HG03378 (cell line): ENCODE measurements at regions not wholly inside any gene's neighbourhood (a gene's known extent, or its start where the extent isn't known, plus 50 kb on each side); places are given as distances from the start of the nearest gene placed in this dataset.

Experiments used
- ATAC-seq: cut with Tn5 transposase; IDR thresholded peaks from one replicate; pipeline ENCODE4 v1.9.1; 2021; ENCODE audit warnings: mild to moderate bottlenecking, moderate library complexity; ENCODE audit not compliant: unreplicated experiment

DNA sequence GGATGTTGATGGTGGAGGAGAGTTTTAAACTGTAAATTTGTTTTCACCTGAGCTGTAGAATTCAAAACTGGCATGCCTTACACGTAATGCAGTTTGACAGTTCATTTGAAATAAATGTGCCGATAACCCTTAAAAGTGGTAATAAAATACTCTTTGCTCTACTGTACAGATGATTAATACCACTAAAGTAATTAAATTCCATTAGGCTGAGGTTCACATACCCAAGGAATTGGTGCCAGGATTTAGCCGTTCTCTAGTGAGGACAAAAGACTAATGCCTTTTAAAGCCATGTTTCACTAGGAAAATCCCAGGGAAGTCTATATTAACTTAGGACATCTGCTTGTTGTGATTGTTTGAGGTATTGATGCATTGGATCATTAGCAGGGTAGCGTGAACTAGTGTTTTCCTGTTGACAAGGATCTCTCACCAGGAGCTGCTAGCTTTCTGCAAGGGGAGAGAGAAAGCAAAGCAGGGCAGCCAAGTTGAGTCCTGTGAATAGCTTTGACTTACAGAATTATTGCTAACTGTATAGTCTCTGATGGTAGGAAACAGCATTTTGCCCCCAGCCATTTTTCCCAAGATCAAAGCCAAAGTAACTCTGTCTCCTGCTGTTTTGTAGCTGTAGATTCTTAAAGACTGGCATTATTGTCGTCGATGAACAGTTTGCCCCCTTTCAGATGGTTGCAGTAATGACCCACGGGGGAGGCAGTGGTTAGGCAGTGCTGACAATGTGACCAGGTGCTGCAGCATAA, 280.9 kb upstream of the FANCL start:
- no peak for ATAC-seq

DNA sequence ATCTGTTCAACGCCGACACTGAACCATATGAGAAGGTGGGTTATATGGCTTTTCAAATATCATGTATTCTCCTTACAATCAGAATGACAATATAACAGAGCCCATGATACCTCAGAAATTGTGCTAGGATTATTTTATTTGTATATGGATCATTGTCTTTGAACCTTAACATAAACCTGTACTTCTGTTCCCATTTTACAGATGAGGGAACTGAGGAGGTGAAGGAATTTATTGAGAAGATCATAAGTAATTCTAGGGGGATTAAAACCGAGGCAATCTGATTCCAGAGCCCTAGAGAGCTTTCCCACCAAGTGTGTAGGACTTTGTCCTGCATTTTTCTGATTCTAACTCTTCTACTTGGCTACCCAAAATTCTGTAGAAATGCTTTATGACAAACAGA, 279.8 kb upstream of the FANCL start:
- no peak for ATAC-seq

DNA sequence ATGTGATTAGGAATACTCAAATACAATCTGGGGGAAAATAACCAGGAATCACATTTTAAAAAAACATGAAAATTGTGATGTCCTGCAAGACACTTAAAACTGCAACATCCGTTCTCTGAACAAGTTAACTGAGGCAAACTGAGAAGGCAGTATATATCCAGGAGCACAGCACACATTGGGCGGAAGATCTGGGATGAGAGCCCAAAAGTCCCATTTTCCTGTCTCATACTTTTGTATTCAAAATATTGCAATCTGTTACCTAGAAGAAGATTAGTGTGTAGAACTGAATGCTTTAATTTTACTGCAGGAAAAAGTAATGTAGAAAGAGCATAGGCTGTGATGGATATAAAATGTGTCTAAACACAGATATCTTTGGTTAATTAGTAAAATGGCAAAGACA, 276.8 kb upstream of the FANCL start:
- ATAC-seq = no peak

DNA sequence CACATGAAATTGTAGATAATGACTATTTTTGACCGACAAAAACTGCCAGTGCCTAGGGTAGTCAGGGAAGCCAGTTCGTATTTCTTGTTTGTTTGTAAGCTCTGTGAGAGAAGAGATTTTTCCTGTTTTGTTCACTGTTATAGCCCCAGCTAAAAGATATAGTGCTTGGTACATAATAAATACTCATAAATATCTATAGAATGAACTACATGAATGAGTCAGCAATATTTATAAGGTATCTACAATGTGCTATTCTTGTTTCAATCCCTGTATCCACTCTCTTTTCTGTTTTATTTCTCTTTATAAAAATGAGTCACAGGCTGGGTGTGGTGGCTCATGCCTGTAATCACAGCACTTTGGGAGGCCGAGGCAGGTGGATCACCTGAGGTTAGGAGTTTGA, 275.6 kb upstream of the FANCL start:
- no peak for ATAC-seq

DNA sequence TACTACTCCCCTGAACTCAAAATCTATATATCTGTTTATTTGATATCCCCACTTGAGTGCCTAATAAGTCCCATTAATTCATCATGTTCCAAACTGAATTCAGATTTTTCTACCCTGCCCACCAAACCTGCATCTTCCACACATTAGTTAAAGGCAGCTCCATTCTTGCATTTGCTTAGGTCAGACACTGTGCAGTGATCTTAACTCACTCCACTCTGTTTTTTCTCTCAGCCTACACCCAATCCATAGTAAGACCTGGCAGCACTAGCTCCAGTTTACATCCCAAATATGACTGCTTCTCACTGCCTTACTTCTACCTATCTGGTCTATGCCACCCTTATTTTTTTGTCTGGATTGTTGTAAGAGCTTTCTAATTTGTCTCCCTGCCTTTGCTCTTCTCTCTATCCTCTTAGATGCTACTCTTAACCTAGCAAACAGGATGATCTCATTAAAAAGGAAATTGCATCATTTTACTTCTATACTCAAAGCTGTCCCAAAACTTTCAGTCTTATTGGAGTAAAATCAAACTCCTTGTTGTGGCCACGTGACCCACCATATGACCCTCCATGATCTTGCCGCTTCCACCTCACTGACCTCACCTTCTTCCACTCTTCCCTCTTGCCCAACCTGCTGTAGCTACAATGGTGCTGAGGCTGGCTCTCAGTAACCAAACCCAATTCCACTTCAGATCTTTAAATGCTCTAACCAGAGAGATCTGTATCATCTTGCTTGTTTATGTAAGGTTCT, 274.9 kb upstream of the FANCL start:
- no peak for ATAC-seq

DNA sequence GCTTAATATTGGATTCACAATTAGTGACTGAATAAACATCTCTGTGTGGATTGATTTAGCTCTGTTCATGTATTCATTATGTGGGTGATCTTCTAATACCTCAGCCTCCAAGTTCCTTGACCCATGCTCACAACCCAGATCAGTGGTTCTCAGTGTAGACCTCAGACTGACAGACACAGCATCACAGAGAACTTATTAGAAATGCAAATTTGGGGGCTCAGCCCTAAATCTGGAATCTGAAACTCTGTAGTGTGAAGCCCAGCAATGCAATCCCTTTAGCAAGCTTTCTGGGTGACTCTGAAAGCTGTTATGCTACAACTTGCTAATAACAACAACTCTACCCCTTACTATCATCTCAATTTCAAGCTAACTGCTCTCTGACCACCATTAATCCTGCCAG, 273.1 kb upstream of the FANCL start:
- ATAC-seq = peak; percentile 49

DNA sequence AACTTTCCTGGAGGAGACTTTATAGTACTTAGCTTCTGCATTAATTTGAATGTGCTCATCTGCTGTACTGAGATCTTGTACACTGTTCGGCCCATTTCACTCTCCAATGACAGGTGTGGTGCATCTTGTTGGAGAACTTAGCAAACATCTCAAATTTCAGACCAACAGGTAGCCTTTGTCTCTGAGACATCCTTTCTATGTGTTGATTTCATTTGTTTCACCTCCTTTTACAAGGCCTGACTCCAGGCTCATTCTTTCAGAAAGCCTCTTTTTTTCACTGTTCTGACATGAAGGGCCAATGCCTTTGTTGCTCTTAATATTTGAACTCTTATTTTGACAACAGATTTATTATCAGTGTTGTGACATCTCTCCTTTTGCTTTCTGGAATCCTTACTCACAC, 271.8 kb upstream of the FANCL start:
- no peak for ATAC-seq

DNA sequence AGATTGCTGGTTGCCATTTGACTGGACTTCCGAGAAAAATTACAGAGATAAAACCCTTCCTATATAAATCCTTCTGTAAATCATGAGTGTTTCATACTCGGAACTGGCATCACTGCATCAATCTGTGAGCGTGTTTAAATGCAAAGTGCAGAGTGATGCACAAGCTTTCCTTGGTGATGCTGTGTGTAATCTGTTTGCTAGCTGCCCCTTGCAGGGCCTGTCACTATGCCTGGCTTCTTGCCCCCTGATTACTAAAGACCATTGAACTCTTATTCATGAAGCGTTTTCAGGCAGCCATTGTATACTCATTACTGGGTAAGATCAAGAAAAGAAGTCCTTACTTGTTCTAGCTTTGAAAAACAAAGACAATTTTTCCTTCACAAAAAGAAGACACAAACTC, 266.9 kb upstream of the FANCL start:
- no peak for ATAC-seq

DNA sequence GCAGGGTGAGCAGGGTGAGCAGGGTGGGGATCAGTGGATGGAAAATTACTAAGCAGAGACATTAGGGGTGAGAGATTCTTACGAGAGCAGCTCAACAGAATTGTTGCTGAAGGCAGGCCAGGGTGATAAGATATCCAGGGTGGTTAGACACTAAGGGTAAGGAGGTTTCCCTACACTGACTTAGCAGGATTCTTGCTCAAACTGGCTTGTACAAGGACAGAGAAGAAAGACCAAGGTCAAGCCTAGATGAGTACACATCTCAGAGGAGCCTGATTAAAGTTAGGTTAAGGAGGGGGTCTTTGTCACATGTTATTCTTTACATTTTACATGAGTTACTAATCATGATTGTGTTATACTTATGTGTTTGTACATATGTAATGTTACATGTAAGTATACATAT, 262.8 kb upstream of the FANCL start:
- no peak for ATAC-seq

DNA sequence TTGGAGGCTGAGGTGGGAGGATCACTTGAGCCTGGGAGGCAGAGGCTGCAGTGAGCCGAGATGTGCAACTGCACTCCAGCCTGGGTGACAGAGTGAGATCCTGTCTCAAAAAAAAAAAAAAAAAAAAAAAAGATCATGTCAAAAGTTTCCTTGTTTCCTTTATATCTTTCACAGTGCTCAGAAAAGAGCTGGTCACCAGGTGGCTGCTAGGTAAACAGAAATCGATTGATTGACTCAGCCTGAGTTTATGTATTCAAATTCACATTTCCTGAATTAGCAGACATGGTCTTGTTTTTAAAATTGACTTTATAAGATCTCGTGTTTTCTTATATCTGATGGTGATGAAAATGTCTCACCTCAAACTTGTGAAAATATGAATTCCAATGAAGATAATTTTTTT, 261.8 kb upstream of the FANCL start:
- no peak for ATAC-seq

DNA sequence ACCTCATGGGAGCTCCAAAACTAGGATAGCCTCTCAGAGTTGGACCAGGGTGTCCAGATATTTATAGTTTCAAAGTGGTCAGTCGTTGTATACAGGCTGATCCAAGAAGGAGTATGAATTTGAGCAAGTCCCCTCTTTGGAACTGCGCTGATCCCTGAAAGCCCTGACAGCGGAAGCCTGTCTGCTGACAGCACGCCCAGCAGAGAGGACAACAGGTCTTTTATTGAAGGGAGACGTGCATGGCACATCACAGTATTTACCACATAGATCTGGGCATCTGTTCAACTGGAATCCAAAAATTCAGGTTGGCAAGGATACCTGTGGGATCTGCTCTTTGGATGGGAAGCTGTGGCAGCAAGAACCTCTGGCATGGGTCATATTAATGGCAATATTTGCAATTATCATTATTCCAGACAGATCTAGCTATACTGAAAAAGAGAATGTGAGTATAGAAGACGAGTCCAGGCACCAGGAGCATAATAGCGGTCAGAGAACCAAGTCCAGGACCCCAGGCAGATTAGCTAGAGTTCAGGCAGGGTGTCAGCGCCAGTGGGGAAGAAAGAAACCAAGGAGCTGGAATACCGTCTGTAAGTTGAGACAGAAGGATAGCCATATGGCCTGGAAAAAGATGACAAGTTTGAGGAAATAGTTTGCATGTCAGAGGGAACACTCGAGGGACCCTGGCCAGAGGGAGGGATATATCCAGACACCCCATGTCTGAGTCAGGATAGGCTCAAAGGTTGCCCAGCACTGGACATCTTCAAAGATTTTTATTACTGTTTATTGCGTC, 260.4 kb upstream of the FANCL start:
- no peak for ATAC-seq

DNA sequence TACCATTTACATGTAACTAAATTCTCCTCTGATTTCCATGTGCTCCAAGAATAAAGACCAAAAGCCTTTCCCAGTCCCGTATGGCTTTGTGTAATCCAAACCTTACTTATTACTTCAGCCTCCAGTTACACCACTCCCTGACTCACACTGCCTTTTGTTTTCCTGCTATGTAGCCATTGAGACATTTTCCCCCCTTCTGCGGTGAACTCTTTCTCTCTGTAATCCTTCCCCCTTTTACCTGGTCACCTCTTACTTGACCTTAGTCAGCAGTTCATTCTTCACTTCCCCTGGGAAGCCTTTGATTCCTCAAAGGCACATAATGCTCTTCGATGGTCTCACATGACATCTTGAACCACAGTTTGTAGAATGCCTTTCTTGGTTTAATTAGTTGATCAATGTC, 256.0 kb upstream of the FANCL start:
- ATAC-seq = no peak

DNA sequence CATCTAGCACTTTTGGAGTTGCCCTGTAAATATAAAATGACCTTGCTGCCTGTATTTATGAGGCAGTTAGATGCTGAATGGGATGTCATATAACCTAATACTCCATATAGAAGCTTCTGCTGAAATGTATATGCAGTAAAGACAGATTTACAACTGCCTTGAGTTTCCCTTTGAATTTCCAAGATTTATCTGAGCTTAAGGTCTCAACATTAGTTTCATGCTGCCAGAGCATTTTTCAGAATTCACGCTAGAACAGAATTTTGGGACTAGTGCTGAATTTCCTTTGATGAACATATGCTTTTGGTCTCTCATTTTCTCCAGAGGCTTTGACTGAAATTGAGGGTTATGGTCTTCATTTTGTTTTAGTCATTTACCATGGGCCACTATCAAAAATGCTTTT, 254.7 kb upstream of the FANCL start:
- no peak for ATAC-seq

DNA sequence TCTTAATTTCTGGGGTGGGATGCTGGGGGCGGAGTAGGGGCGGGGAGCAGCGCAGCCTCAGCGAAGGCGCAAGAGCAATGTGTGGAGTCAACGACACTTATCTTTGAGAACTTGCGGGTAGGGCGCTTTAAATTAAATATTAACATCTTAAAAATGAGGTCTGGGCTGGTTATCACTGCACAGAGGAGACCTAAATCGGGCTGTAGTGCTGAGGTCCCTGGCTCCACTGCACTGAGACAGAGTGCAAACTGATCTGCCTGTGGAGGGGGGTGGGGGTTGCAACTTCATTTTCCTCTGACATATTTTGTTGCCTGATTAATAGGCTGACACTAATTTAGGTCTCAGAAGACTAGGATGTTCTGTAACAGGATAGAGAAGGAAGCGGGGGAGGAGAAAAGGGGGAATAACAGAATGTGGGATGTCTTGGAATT, 253.0 kb upstream of the FANCL start:
- ATAC-seq = no peak

DNA sequence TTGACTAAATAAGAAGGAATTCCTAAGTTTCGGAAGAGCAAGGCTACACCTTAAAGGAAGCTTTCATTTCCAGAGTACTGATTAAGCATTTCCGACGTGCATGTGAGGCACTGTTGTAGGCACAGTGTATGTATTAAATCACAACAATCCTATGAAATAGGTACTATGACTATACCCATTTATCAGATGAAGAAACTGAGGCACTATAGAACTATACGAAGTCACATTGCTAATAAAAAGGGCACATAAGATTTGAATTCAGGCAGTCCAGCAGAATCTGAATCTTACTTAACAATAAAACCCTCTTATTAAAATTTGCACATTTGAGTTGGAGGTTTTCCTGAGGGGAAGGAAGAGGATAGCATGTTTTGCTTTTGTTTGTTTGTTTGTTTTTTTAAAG, 243.5 kb upstream of the FANCL start:
- ATAC-seq = no peak

DNA sequence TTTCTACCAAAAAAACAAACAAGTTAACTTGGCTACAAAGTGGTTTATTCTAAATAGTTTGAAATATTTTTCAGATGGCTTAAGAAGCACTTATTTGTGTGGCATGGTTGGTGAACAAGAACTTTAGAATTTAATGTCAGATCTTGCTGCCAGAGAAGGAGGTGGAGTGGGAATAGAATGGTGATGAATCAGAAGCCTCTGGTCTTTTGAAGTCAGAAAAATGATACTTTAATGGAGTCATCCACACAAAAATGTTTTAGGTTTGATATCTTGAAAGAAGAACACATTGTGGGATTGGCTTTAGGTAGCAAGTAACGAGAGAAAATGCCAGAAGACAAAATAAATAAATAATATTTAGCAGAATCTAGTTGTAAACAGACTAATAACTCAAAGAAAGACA, 243.1 kb upstream of the FANCL start:
- ATAC-seq = no peak

DNA sequence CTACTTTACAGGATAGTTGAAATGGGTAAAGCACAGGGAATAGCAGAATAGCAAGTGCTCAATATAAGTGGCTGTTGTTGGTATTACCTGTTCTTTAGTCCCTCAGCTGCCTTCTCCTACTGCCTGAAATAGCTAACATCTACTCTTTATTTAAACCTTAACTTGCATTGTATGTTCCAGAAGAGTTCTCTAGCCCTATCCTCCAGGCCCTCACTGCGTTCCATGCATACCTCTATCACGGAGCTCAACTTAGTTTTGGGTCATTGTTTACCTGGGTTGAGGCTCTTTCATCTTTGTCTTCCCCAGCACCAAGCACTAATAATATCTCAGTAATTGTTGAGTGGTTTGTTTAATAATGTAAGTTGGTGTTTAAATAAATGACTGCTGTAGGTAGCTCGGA, 242.2 kb upstream of the FANCL start:
- no peak for ATAC-seq

DNA sequence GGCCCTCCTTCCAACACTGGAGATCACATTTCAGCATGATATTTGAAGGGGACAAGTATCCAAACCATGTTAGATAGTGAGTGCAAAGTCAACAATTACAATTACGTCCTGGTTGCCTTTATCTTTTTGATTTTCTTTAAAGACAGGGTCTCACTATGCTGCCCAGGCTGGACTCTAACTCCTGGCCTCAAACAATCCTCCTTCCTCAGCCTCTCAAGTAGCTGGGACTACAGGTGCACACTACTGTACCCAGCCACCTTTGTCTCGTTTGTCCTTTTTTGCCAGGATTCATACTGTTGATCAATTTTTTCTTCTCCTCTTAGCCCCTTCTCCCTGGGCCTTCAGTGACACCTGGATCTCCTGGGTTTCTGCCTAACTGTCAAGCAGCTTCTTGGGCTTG, 240.5 kb upstream of the FANCL start:
- ATAC-seq = no peak

DNA sequence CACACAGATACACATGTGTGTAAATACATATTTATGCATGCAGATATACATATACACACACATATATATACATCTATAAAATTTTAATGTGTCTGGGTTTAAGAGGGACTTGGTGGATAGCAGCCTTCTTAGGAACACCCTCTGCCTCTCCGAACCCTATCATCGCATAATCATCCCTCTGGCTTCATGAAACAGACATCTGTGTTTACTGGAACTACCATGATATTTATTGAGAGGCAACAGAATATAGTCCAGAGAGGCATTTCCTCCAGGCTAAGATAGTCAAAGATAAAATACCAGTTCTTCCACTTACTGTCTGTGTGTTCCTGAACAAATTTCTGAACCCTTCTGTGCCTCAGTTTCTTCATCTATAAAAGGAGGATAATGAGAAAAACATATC, 239.0 kb upstream of the FANCL start:
- ATAC-seq = no peak

DNA sequence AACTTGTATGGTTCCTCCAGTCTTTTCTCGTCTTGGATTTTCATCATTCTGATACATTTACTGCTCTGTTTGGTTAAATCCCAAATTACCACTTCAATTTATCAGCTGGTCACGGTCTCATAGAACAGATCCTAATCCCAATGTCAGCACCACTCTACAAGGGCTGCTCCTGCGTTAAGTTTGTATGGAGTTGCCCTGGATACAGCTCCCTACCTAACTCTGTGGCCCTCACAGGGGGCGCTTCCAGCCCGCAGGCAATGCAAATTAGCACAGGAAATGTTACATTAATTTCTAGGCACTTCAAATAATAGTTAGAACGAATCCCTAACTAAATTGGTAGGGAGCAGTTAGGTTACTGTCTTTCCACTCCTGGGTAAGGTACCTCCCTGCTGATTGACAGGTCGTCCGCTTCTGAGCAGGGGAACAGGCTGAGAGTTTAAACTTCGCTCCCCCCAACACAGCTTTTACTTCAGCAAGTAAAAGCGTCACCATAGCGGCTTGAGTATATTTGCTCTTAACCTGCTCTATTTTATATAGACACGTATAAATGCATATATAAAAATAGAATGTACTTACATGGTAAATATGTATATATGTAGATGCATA, 238.5 kb upstream of the FANCL start:
- ATAC-seq = no peak

DNA sequence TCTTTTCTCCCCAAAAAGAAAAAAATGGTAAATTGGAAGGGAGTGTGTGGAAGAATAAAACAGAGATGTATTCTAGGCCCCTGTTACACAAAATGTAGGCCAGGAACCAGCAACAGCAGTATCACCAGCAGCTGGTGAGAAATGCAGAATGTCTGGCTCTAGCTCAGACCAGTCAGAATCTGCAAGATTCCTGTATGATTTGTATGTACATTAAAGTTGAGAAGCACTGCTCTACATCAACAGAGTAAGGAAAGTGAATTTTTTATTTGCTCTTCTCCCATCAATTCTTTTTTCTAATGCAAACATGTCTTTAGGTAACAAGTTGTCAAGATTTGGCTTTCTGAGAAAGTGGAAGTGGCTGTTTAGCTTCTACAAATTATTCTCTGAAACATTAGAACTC, 235.4 kb upstream of the FANCL start:
- ATAC-seq = no peak
